HL-60 (cell line): ENCODE measurements at regions not wholly inside any gene's neighbourhood (a gene's known extent, or its start where the extent isn't known, plus 50 kb on each side); places are given as distances from the start of the nearest gene placed in this dataset.

ENCODE experiments used
- CTCF ChIP-seq: IDR thresholded peaks from one replicate; pipeline ENCODE4 v1.5.1; 2011; ENCODE audit warnings: low read length, control low read depth, inconsistent platforms; ENCODE audit not compliant: insufficient read depth
- GABPA ChIP-seq: IDR thresholded peaks from 2 replicates; pipeline ENCODE4 v1.6.1; 2012; ENCODE audit warnings: low read depth
- POLR2AphosphoS5 ChIP-seq: IDR thresholded peaks from 2 replicates; pipeline ENCODE4 v1.6.1; 2012; ENCODE audit warnings: low read depth
- REST ChIP-seq: IDR thresholded peaks from 2 replicates; pipeline ENCODE4 v1.6.1; 2012; ENCODE audit warnings: low read depth; ENCODE audit not compliant: insufficient replicate concordance

- TF ChIP-seq CTCF (no peak), POLR2AphosphoS5 (no peak), GABPA (no peak), REST (no peak)
These were observed 170.9 kb upstream of the SYT6 start for GRCh38 chr1:114324662-114324965.
